ENCODE measurements at regions not wholly inside any gene's neighbourhood (a gene's known extent, or its start where the extent isn't known, plus 50 kb on each side); places are given as distances from the start of the nearest gene placed in this dataset.

- TF ChIP-seq, protein P1, sequence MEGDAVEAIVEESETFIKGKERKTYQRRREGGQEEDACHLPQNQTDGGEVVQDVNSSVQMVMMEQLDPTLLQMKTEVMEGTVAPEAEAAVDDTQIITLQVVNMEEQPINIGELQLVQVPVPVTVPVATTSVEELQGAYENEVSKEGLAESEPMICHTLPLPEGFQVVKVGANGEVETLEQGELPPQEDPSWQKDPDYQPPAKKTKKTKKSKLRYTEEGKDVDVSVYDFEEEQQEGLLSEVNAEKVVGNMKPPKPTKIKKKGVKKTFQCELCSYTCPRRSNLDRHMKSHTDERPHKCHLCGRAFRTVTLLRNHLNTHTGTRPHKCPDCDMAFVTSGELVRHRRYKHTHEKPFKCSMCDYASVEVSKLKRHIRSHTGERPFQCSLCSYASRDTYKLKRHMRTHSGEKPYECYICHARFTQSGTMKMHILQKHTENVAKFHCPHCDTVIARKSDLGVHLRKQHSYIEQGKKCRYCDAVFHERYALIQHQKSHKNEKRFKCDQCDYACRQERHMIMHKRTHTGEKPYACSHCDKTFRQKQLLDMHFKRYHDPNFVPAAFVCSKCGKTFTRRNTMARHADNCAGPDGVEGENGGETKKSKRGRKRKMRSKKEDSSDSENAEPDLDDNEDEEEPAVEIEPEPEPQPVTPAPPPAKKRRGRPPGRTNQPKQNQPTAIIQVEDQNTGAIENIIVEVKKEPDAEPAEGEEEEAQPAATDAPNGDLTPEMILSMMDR (conservative IDR thresholded peaks at IDR 0.05; ENCODE audit: low read depth in 2 of 2) = no peak
- TF ChIP-seq ZNF114 (CRISPR knock-in tag; IDR thresholded peaks at IDR 0.05) (no peak), JUNB (IDR thresholded peaks at IDR 0.05; ENCODE audit: unreplicated experiment) (no peak), REST (IDR thresholded peaks at IDR 0.05; ENCODE audit: unreplicated experiment) (no peak)
These were observed 376.1 kb downstream of the BRINP1 start (continued) for GRCh38 chr9:118992813-118993794.

GRCh38 chr9:118993965-118994364, 375.3 kb downstream of the BRINP1 start:
- H2AFZ ChIP-seq = no peak overlapping the region
- no peak for ATAC-seq
- H3K27ac ChIP-seq (ENCODE audit: low read depth) = no peak overlapping the region
- H3K9me3 Mint-ChIP-seq = no peaks in the 10 kb centered on the region
- no peak overlapping the region for H3K4me3 ChIP-seq
- H3F3A ChIP-seq (replicated peaks; ENCODE audit: low read depth) = no peaks in the 10 kb centered on the region
- H3K36me3 ChIP-seq (ENCODE audit: insufficient read depth) = no peaks in the 10 kb centered on the region
- H4K20me1 ChIP-seq (replicated peaks; ENCODE audit: insufficient read depth) = no peaks in the 10 kb centered on the region
- no peaks in the 10 kb centered on the region for H3K36me3 Mint-ChIP-seq (ENCODE audit: low read depth)
- H3K4me3 Mint-ChIP-seq = no peak overlapping the region
- DNase-seq (ENCODE audit: low spot score) = no peak
- no peaks in the 10 kb centered on the region for H3K79me2 ChIP-seq (replicated peaks; ENCODE audit: insufficient read depth)
- no peak overlapping the region for H3K4me2 ChIP-seq
- H3K4me1 Mint-ChIP-seq = peaks cover 32% of the 10 kb centered on the region
- H3K4me1 ChIP-seq (ENCODE audit: insufficient read depth) = peaks cover 14% of the 10 kb centered on the region; the same call in 1 of the 2 replicates
- H3K27me3 ChIP-seq (ENCODE audit: insufficient read depth) = no peaks in the 10 kb centered on the region
- no peak overlapping the region for H3K27ac Mint-ChIP-seq
- peaks cover 5% of the 10 kb centered on the region for H3K27me3 Mint-ChIP-seq (ENCODE audit: insufficient read depth, low read depth, poor library complexity)
- no peaks in the 10 kb centered on the region for H3K9me2 ChIP-seq (ENCODE audit: insufficient read depth)
- no peak for TF ChIP-seq ZNF331 (CRISPR knock-in tag; IDR thresholded peaks at IDR 0.05; ENCODE audit: low read depth)
- no peak for TF ChIP-seq ZNF462 (CRISPR knock-in tag; IDR thresholded peaks at IDR 0.05)
- TF ChIP-seq CREB1 (CRISPR knock-in tag; IDR thresholded peaks at IDR 0.05; ENCODE audit: low read depth) = no peak
- TF ChIP-seq REST (IDR thresholded peaks at IDR 0.05; ENCODE audit: unreplicated experiment) = no peak
- TF ChIP-seq NANOG (IDR thresholded peaks at IDR 0.05; ENCODE audit: borderline replicate concordance) = no peak

Data from GM23338 (cell line).